ENCODE measurements at regions not wholly inside any gene's neighbourhood (a gene's known extent, or its start where the extent isn't known, plus 50 kb on each side); places are given as distances from the start of the nearest gene placed in this dataset.

DNA sequence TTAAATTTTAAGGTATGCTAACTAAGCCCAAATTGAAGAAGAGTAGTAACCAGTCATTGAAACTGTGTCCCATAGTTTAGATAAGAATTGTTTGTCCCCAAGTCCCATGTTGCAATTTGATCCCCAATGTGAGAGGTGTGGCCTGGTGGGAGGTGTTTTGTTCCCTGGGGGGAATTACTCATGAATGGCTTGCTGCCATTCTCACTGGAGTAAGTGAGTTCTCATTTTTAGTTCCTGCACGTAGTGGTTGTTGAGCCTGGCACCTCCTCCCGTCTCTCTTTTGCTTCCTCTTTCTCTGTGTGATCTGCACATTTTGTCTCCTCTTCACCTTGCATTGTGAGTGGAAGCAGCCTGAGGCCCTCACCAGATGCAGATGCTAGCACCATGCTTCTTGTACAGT lies 1271.0 kb downstream of the NSUN3 start:
- no peak overlapping the region for H3K4me2 ChIP-seq (ENCODE audit: insufficient read depth, low read length)
- no peak overlapping the region for H3K27ac ChIP-seq (ENCODE audit: low read depth, low read length)
- no peak for TF ChIP-seq CTCF (IDR thresholded peaks at IDR 0.05; ENCODE audit: extremely low read depth, low read depth, low read length)
- no peaks in the 10 kb centered on the region for H4K20me1 ChIP-seq (ENCODE audit: insufficient read depth, low read length)
- H3K4me3 ChIP-seq (ENCODE audit: insufficient read depth, low read length): no peak overlapping the region
- H3K9me3 ChIP-seq (ENCODE audit: low read depth, low read length): peaks cover 4% of the 10 kb centered on the region
- no peak for DNase-seq (ENCODE audit: insufficient read length, low spot score, missing footprints)
- no peaks in the 10 kb centered on the region for H3K36me3 ChIP-seq (ENCODE audit: insufficient read depth, low read length)
- no peaks in the 10 kb centered on the region for H3K4me1 ChIP-seq (ENCODE audit: insufficient read depth, low read length)
- no peak overlapping the region for H2AFZ ChIP-seq (ENCODE audit: low read length)
- H3K79me2 ChIP-seq (ENCODE audit: insufficient read depth, low read length): no peaks in the 10 kb centered on the region
- H3K27me3 ChIP-seq (ENCODE audit: insufficient read depth, low read length): no peaks in the 10 kb centered on the region

- Histone ChIP-seq H3K4me3 (ENCODE audit: insufficient read depth, low read length) (no peak overlapping the region), H3K79me2 (ENCODE audit: insufficient read depth, low read length) (no peaks in the 10 kb centered on the region), H3K4me2 (ENCODE audit: insufficient read depth, low read length) (no peak overlapping the region), H4K20me1 (ENCODE audit: insufficient read depth, low read length) (no peaks in the 10 kb centered on the region), H3K27ac (ENCODE audit: low read depth, low read length) (no peak overlapping the region), H3K4me1 (ENCODE audit: insufficient read depth, low read length) (no peaks in the 10 kb centered on the region), H3K36me3 (ENCODE audit: insufficient read depth, low read length) (no peaks in the 10 kb centered on the region), H3K9me3 (ENCODE audit: low read depth, low read length) (peaks cover 4% of the 10 kb centered on the region), H3K27me3 (ENCODE audit: insufficient read depth, low read length) (no peaks in the 10 kb centered on the region), H2AFZ (ENCODE audit: low read length) (no peak overlapping the region)
- no peak for TF ChIP-seq CTCF (IDR thresholded peaks at IDR 0.05; ENCODE audit: extremely low read depth, low read depth, low read length)
- DNase-seq (ENCODE audit: insufficient read length, low spot score, missing footprints): no peak
Observed at GRCh38 chr3:95334461-95334860, 1271.6 kb downstream of the NSUN3 start.

DNA sequence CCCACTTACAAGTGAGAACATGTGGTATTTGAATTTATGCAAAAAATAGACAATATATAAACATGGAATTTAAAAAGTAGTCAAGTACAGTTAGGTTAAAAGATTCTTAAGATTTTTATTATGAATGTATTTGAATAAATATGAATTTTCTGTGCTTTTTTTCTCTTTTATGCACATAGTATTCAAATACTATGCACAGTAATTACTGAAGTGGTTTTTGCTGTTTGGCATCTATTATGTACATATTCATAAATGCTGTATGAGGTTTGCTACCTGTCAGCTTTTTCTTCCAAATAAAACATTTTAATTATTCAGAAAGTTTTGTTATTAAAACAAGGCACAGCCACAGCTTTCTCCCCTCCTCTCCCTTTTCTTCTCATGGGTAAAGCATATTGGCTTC lies 1272.7 kb downstream of the NSUN3 start:
- no peaks in the 10 kb centered on the region for H3K36me3 ChIP-seq (ENCODE audit: insufficient read depth, low read length)
- H2AFZ ChIP-seq (ENCODE audit: low read length): no peak overlapping the region
- H3K27me3 ChIP-seq (ENCODE audit: insufficient read depth, low read length): no peaks in the 10 kb centered on the region
- no peaks in the 10 kb centered on the region for H4K20me1 ChIP-seq (ENCODE audit: insufficient read depth, low read length)
- no peak overlapping the region for H3K27ac ChIP-seq (ENCODE audit: low read depth, low read length)
- H3K4me3 ChIP-seq (ENCODE audit: insufficient read depth, low read length): no peak overlapping the region
- no peak for DNase-seq (ENCODE audit: insufficient read length, low spot score, missing footprints)
- H3K4me1 ChIP-seq (ENCODE audit: insufficient read depth, low read length): no peaks in the 10 kb centered on the region
- peaks cover 2% of the 10 kb centered on the region for H3K9me3 ChIP-seq (ENCODE audit: low read depth, low read length)
- no peak overlapping the region for H3K4me2 ChIP-seq (ENCODE audit: insufficient read depth, low read length)
- no peak for TF ChIP-seq CTCF (IDR thresholded peaks at IDR 0.05; ENCODE audit: extremely low read depth, low read depth, low read length)
- no peaks in the 10 kb centered on the region for H3K79me2 ChIP-seq (ENCODE audit: insufficient read depth, low read length)

GRCh38 chr3:95338446-95338845 lies 1275.6 kb downstream of the NSUN3 start:
- Histone ChIP-seq H3K4me1 (ENCODE audit: insufficient read depth, low read length) (no peaks in the 10 kb centered on the region), H3K4me2 (ENCODE audit: insufficient read depth, low read length) (no peak overlapping the region), H3K27ac (ENCODE audit: low read depth, low read length) (no peak overlapping the region), H3K4me3 (ENCODE audit: insufficient read depth, low read length) (no peak overlapping the region), H2AFZ (ENCODE audit: low read length) (no peak overlapping the region), H3K27me3 (ENCODE audit: insufficient read depth, low read length) (no peaks in the 10 kb centered on the region), H3K9me3 (ENCODE audit: low read depth, low read length) (peaks cover 2% of the 10 kb centered on the region), H4K20me1 (ENCODE audit: insufficient read depth, low read length) (no peaks in the 10 kb centered on the region), H3K36me3 (ENCODE audit: insufficient read depth, low read length) (peaks cover 2% of the 10 kb centered on the region), H3K79me2 (ENCODE audit: insufficient read depth, low read length) (no peaks in the 10 kb centered on the region)
- TF ChIP-seq CTCF (IDR thresholded peaks at IDR 0.05; ENCODE audit: extremely low read depth, low read depth, low read length): no peak
- DNase-seq (ENCODE audit: insufficient read length, low spot score, missing footprints): no peak

Data from osteoblast (primary cell).